ENCODE measurements at regions not wholly inside any gene's neighbourhood (a gene's known extent, or its start where the extent isn't known, plus 50 kb on each side); places are given as distances from the start of the nearest gene placed in this dataset.

DNA sequence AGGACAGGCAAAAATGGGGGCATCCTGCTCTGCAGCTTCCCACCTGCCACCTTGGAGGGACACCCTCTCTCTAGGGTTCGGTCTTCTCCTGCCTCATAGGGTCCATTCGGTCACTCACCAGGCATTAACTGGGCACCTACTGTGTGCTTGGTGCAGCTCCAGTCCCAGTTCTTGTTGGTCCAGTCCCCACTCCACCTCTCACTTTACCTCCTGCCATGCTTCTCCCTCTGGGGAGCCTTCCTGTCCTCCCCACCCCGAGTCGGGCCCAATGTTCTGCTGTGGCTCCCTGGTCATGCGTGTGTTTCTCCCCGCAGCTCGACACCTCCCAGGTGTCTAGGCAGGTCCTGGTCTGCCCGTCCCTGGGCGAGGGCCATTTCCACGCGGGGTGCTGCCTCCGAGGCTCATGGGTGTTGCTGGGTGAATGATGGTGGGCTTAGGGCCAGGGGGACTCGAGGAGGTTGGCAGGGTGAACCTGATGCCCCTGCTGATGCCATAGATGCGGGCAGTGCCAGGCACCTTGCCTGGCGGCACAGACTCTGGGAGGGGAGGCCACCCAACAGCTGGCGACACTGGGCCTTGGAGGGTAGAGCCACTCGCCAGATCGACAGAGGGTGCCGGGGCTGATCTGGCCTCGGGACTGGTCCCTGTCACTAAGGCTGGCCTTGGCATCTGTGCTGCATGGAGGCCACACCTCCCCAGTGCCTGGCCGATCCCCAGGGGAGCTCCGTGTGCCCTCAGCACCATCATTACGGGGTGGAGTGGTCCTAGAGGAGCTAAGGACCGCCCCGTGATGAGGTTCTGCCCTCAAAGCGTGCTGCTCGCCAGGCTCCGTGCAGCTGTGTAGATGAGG, 66.0 kb upstream of the RNU6ATAC start:
- Histone ChIP-seq H3K4me1 (ENCODE audit: control insufficient read depth in 5 of 5, insufficient read depth in 5 of 5, low read length in 5 of 5) (peaks cover 0 to 45% (median 9%) of the 10 kb centered on the region in 5 donors), H3K9me3 (ENCODE audit: control insufficient read depth in 4 of 4, insufficient read depth in 3 of 4, low read length in 3 of 4) (no peaks in the 10 kb centered on the region), H3K9ac (ENCODE audit: insufficient read depth in 1 of 2, low read length in 2 of 2) (no peak overlapping the region), H3K4me3 (no peak overlapping the region), H3K36me3 (ENCODE audit: control insufficient read depth in 4 of 4, insufficient read depth in 4 of 4, low read length in 4 of 4) (no peaks in the 10 kb centered on the region), H3K27me3 (ENCODE audit: control insufficient read depth in 3 of 3, insufficient read depth in 3 of 3, low read length in 2 of 3) (no peaks in the 10 kb centered on the region), H3K27ac (ENCODE audit: low read depth in 1 of 2, low read length in 1 of 2) (no peak overlapping the region)
- no peak for DNase-seq
- 83 to 91% methylated on average over 28 of the region's 28 CpGs for WGBS, 2 donors
- TF ChIP-seq, protein P1, sequence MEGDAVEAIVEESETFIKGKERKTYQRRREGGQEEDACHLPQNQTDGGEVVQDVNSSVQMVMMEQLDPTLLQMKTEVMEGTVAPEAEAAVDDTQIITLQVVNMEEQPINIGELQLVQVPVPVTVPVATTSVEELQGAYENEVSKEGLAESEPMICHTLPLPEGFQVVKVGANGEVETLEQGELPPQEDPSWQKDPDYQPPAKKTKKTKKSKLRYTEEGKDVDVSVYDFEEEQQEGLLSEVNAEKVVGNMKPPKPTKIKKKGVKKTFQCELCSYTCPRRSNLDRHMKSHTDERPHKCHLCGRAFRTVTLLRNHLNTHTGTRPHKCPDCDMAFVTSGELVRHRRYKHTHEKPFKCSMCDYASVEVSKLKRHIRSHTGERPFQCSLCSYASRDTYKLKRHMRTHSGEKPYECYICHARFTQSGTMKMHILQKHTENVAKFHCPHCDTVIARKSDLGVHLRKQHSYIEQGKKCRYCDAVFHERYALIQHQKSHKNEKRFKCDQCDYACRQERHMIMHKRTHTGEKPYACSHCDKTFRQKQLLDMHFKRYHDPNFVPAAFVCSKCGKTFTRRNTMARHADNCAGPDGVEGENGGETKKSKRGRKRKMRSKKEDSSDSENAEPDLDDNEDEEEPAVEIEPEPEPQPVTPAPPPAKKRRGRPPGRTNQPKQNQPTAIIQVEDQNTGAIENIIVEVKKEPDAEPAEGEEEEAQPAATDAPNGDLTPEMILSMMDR (IDR thresholded peaks at IDR 0.05; ENCODE audit: control extremely low read depth, extremely low read depth): no peak
- ATAC-seq (ENCODE audit: insufficient read depth, low FRiP score): no peak

DNA sequence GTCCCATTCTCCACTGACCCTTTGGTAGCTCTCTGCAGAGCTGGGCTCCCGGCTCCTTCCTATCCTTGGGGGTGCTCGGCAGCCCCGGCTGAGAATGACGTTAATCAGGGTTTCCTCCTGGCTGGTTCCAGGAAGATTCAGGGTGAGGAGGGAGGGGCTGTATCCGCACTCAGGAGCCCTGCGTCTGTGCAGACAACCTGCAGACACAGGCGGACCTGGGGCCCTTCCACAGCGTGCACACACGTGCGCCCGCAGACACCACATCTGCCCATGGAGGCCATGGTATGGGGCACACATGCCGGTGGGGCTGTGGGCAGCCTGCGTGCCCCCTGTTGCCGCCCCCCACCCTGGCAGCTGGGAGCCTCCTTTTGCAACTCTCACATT, 66.6 kb upstream of the RNU6ATAC start:
- no peak for DNase-seq
- H3K9ac ChIP-seq (ENCODE audit: insufficient read depth in 1 of 2, low read length in 2 of 2): no peak overlapping the region
- peaks cover 0 to 45% (median 9%) of the 10 kb centered on the region in 5 donors for H3K4me1 ChIP-seq (ENCODE audit: control insufficient read depth in 5 of 5, insufficient read depth in 5 of 5, low read length in 5 of 5)
- WGBS, 2 donors: 51 to 67% methylated on average over 14 of the region's 14 CpGs
- no peak overlapping the region for H3K27ac ChIP-seq (ENCODE audit: low read depth in 1 of 2, low read length in 1 of 2)
- no peaks in the 10 kb centered on the region for H3K27me3 ChIP-seq (ENCODE audit: control insufficient read depth in 3 of 3, insufficient read depth in 3 of 3, low read length in 2 of 3)
- no peak for ATAC-seq (ENCODE audit: insufficient read depth, low FRiP score)
- H3K9me3 ChIP-seq (ENCODE audit: control insufficient read depth in 4 of 4, insufficient read depth in 3 of 4, low read length in 3 of 4): no peaks in the 10 kb centered on the region
- H3K4me3 ChIP-seq: no peak overlapping the region
- TF ChIP-seq, protein P1 (IDR thresholded peaks at IDR 0.05; ENCODE audit: control extremely low read depth, extremely low read depth): no peak
- no peaks in the 10 kb centered on the region for H3K36me3 ChIP-seq (ENCODE audit: control insufficient read depth in 4 of 4, insufficient read depth in 4 of 4, low read length in 4 of 4)

DNA sequence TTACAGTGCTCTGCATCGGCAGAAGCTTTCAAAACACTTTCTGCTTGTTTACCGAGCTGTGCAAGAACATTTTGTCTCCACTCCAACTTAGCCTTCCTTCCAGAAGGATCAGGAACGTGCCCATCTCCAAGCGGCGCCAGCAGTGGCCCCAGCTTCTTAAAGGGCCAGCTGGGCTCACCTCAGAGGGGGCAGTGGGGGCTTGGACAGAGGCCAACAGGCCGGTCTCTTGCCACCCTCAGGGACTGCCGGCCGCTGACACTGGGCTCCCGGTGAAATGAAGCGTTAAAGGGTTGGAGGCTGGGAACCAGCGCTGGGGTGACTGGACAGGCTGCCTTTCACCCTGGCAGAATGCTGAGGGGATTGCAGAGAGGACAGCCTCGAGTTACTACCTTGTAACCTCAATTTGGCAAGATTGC, 67.0 kb upstream of the RNU6ATAC start:
- H3K9me3 ChIP-seq (ENCODE audit: control insufficient read depth in 4 of 4, insufficient read depth in 3 of 4, low read length in 3 of 4): no peaks in the 10 kb centered on the region
- H3K27me3 ChIP-seq (ENCODE audit: control insufficient read depth in 3 of 3, insufficient read depth in 3 of 3, low read length in 2 of 3): no peaks in the 10 kb centered on the region
- WGBS, 2 donors: 46 to 72% methylated on average over 12 of the region's 12 CpGs
- H3K4me3 ChIP-seq: no peak overlapping the region
- DNase-seq (peak in 1 of 3 donors; percentile 81), ATAC-seq (ENCODE audit: insufficient read depth, low FRiP score) (no peak)
- peaks cover 0 to 43% (median 8%) of the 10 kb centered on the region in 5 donors for H3K4me1 ChIP-seq (ENCODE audit: control insufficient read depth in 5 of 5, insufficient read depth in 5 of 5, low read length in 5 of 5)
- TF ChIP-seq, protein P1 (IDR thresholded peaks at IDR 0.05; ENCODE audit: control extremely low read depth, extremely low read depth): no peak
- H3K9ac ChIP-seq (ENCODE audit: insufficient read depth in 1 of 2, low read length in 2 of 2): no peak overlapping the region
- H3K27ac ChIP-seq (ENCODE audit: low read depth in 1 of 2, low read length in 1 of 2): no peak overlapping the region
- H3K36me3 ChIP-seq (ENCODE audit: control insufficient read depth in 4 of 4, insufficient read depth in 4 of 4, low read length in 4 of 4): no peaks in the 10 kb centered on the region
